K562 (cell line): ENCODE measurements at regions not wholly inside any gene's neighbourhood (a gene's known extent, or its start where the extent isn't known, plus 50 kb on each side); places are given as distances from the start of the nearest gene placed in this dataset.

Source experiments
- ATAC-seq: fragments of 200-7000 bp; cut with Tn5 transposase; 3 replicates; pipeline ENCODE4 v1.9.1; 2020; ENCODE audit warnings: moderate library complexity
- BruUV-seq: library from RNA; stranded (reverse); fragments of 400-500 nt; replicated peaks from 2 replicates; lab custom pipeline; 2021; lab: Mats Ljungman, UMichigan
- CTCF ChIA-PET: fragments of 300-600 bp; formaldehyde crosslinking; extraction: SDS; loops from one replicate; lab custom pipeline; 2021; ENCODE audit warnings: low intra/inter-chr PET ratio; lab: Yijun Ruan, JAX
- POLR2A ChIA-PET: fragments of 300-600, 350-650 bp; sonication (Branson Sonifier 250); formaldehyde crosslinking; extraction: SDS; loops from one replicate; lab custom pipeline; 2021; ENCODE audit warnings: antibody characterized with exemption, inconsistent platforms; lab: Yijun Ruan, JAX
- DNase-seq, 4 experiments: peaks; one replicate each; pipeline versions ENCODE4 v3.0.0 to v3.0.0-alpha.2; 2011 to 2018; ENCODE audit warnings: low spot score in 3 of 4, mixed read lengths in 3 of 4; ENCODE audit errors: extremely low read depth in 1 of 4
- FAIRE-seq: peaks from 2 replicates; lab custom pipeline; 2011; peaks lifted over from hg19 to GRCh38; lab: Jason Lieb, UNC
- H2AFZ ChIP-seq: 2 replicates; pipeline ENCODE4 v1.6.0; 2011; ENCODE audit warnings: low read depth, low read length, control low read depth, inconsistent platforms
- H3K27ac ChIP-seq: fragments of 200-600 bp; 3 replicates; pipeline ENCODE4 v1.8.0; 2011; ENCODE audit warnings: low read depth, mild to moderate bottlenecking, control low read depth, inconsistent platforms, low read length, moderate library complexity, mixed read lengths; ENCODE audit errors: extremely low read depth
- H3K27me3 ChIP-seq, 2 experiments: fragments of 300-600 bp in 1 of 2; 2 replicates in 1 of 2; 3 replicates in 1 of 2; pipeline versions ENCODE4 v1.6.0 to v1.8.0; 2011; ENCODE audit warnings: inconsistent platforms in 2 of 2, low read length in 2 of 2, mild to moderate bottlenecking in 1 of 2, mixed read lengths in 1 of 2, moderate library complexity in 1 of 2; ENCODE audit not compliant: control insufficient read depth in 2 of 2, insufficient read depth in 2 of 2
- H3K36me3 ChIP-seq: fragments of 300-600 bp; 3 replicates; pipeline ENCODE4 v1.8.0; 2011; ENCODE audit warnings: mild to moderate bottlenecking, low read length, inconsistent platforms; ENCODE audit not compliant: control insufficient read depth, insufficient read depth
- H3K4me1 ChIP-seq, 2 experiments: fragments of 200-600 bp in 1 of 2; replicated peaks in 1 of 2; 2 replicates in 1 of 2; 3 replicates in 1 of 2; pipeline versions ENCODE4 v1.5.1 to v1.8.0; 2011; ENCODE audit warnings: inconsistent platforms in 2 of 2, low read length in 2 of 2, mild to moderate bottlenecking in 1 of 2, mixed read lengths in 1 of 2, moderate library complexity in 1 of 2; ENCODE audit not compliant: control insufficient read depth in 2 of 2, insufficient read depth in 2 of 2
- H3K4me2 ChIP-seq: 2 replicates; pipeline ENCODE4 v1.6.1; 2011; ENCODE audit warnings: low read length, control low read depth, inconsistent platforms, mixed read lengths; ENCODE audit not compliant: insufficient read depth
- H3K4me3 ChIP-seq: fragments of 200-600 bp; sonication (generic), shearing (Covaris generic); 2 replicates; pipeline ENCODE4 v1.5.1; 2016; ENCODE audit warnings: control low read depth, inconsistent platforms
- H3K79me2 ChIP-seq: fragments of 200-600 bp; 3 replicates; pipeline ENCODE4 v1.8.0; 2011; ENCODE audit warnings: low read length, inconsistent platforms; ENCODE audit not compliant: control insufficient read depth, insufficient read depth
- H3K9ac ChIP-seq, 2 experiments: 2 replicates each; pipeline versions ENCODE4 v1.6.0 to v1.6.1; 2011; ENCODE audit warnings: low read depth in 2 of 2, low read length in 2 of 2, control low read depth in 1 of 2, inconsistent platforms in 1 of 2, mild to moderate bottlenecking in 1 of 2, mixed read lengths in 1 of 2; ENCODE audit not compliant: insufficient read depth in 1 of 2
- H3K9me1 ChIP-seq: one replicate; pipeline ENCODE4 v1.6.0; 2011; ENCODE audit warnings: inconsistent platforms, mild to moderate bottlenecking, low read length, moderate library complexity; ENCODE audit not compliant: control insufficient read depth, insufficient read depth
- H3K9me3 ChIP-seq: replicated peaks from 2 replicates; pipeline ENCODE4 v1.5.1; 2011; ENCODE audit warnings: low read depth, low read length, inconsistent platforms; ENCODE audit not compliant: control insufficient read depth, insufficient read depth
- H4K20me1 ChIP-seq: replicated peaks from 2 replicates; pipeline ENCODE4 v1.6.1; 2011; ENCODE audit warnings: low read length, inconsistent platforms, mixed read lengths; ENCODE audit not compliant: control insufficient read depth, insufficient read depth
- MYBL2 ChIP-seq, 2 experiments: fragments of 450-650 bp in 1 of 2; sonication (generic) in 1 of 2; formaldehyde crosslinking in 1 of 2; IDR thresholded peaks; 2 replicates each; pipeline versions ENCODE4 v1.6.1 to v1.8.1; 2017 to 2022; ENCODE audit warnings: borderline replicate concordance in 1 of 2, inconsistent platforms in 1 of 2, low read depth in 1 of 2, mild to moderate bottlenecking in 1 of 2, missing genetic modification reagents in 1 of 2, moderate library complexity in 1 of 2
- NR2C2 ChIP-seq, 2 experiments: fragments of 200-800 bp in 1 of 2; sonication (Bioruptor generic) in 1 of 2; sonication (generic) in 1 of 2; formaldehyde crosslinking in 1 of 2; IDR thresholded peaks; 2 replicates each; pipeline versions ENCODE4 v1.6.1 to v1.8.0; 2016 to 2022; ENCODE audit warnings: mild to moderate bottlenecking in 1 of 2, missing compliant biosample characterization in 1 of 2, missing genetic modification characterization in 1 of 2, missing genetic modification reagents in 1 of 2
- RBBP5 ChIP-seq: fragments of 200-600 bp; sonication (generic); IDR thresholded peaks from 2 replicates; pipeline ENCODE4 v1.6.1; 2012; ENCODE audit warnings: borderline replicate concordance, mild to moderate bottlenecking, low read length, control low read depth, inconsistent platforms; ENCODE audit not compliant: insufficient read depth, poor library complexity, severe bottlenecking
- TCF15 ChIP-seq: fragments of 250-450 bp; sonication (Bioruptor Pico); IDR thresholded peaks from 2 replicates; pipeline ENCODE4 v1.8.0; 2022; ENCODE audit warnings: moderate library complexity, mild to moderate bottlenecking, inconsistent platforms
- TOE1 ChIP-seq, 2 experiments: fragments of 450-650 bp in 1 of 2; sonication (generic) in 1 of 2; formaldehyde crosslinking in 1 of 2; IDR thresholded peaks; 2 replicates each; pipeline versions ENCODE4 v1.7.1 to v1.8.0; 2016 to 2022; ENCODE audit warnings: borderline replicate concordance in 2 of 2, mild to moderate bottlenecking in 2 of 2, antibody characterized with exemption in 1 of 2, inconsistent platforms in 1 of 2, low read depth in 1 of 2, missing genetic modification reagents in 1 of 2, moderate library complexity in 1 of 2
- ZNF449 ChIP-seq: fragments of 250-450 bp; sonication (Bioruptor Pico); IDR thresholded peaks from 2 replicates; pipeline ENCODE4 v1.8.0; 2022; ENCODE audit warnings: moderate library complexity, mild to moderate bottlenecking, inconsistent platforms
- ZNF57 ChIP-seq: fragments of 450-650 bp; formaldehyde crosslinking; IDR thresholded peaks from 2 replicates; pipeline ENCODE4 v1.4.0; 2020; ENCODE audit warnings: mild to moderate bottlenecking, moderate library complexity
- WGBS: fragments of 100-300 bp; shearing (Covaris generic); methylation state at CpG from one replicate; pipeline ENCODE4 v1.1.6; 2016; ENCODE audit warnings: low coverage, mixed read lengths; ENCODE audit not compliant: insufficient coverage; ENCODE audit errors: missing lambda C conversion rate; 5-methylcytosine and 5-hydroxymethylcytosine counted together
- in situ Hi-C: fragments of 300-500 bp; cut with MboI; formaldehyde crosslinking; loops from 4 replicates; pipeline ENCODE4 v1.15.0; 2018; ENCODE audit warnings: inconsistent platforms, mixed read lengths
- intact Hi-C: fragments of 100-400 bp; cut with micrococcal nuclease; formaldehyde crosslinking; loops from 2 replicates; pipeline ENCODE4 v1.14.2; 2022

GRCh38 chr19:31503211-31503610 lies 154.0 kb upstream of the TSHZ3 start:
- no peak overlapping the region for H3K27ac ChIP-seq
- DNase-seq = no peak
- H3K4me2 ChIP-seq = no peak overlapping the region
- in situ Hi-C loops (no loop called here), intact Hi-C loops (no loop called here)
- WGBS = 0% methylated on average over 9 of the region's 9 CpGs
- H3K4me3 ChIP-seq = no peak overlapping the region
- H3K27me3 ChIP-seq = no peaks in the 10 kb centered on the region; a peak in 1 of 5 replicates
- H3K9ac ChIP-seq = no peak overlapping the region
- ATAC-seq = no peak
- no peaks in the 10 kb centered on the region for H3K9me1 ChIP-seq
- no peaks in the 10 kb centered on the region for H3K9me3 ChIP-seq
- no peaks in the 10 kb centered on the region for H3K36me3 ChIP-seq
- no peaks in the 10 kb centered on the region for H3K79me2 ChIP-seq
- no peaks in the 10 kb centered on the region for H3K4me1 ChIP-seq
- POLR2A ChIA-PET = no interaction called here
- no peak overlapping the region for H2AFZ ChIP-seq
- TF ChIP-seq ZNF57 (no peak), ZNF449 (CRISPR knock-in tag) (no peak), TCF15 (CRISPR knock-in tag) (no peak), MYBL2 (IDR thresholded peaks at IDR 0.05; ENCODE audit: low read depth) (no peak), MYBL2 (CRISPR knock-in tag; IDR thresholded peaks at IDR 0.05; ENCODE audit: borderline replicate concordance) (no peak), TOE1 (IDR thresholded peaks at IDR 0.05; ENCODE audit: borderline replicate concordance) (no peak), TOE1 (CRISPR knock-in tag; IDR thresholded peaks at IDR 0.05; ENCODE audit: borderline replicate concordance, low read depth) (no peak), NR2C2 (CRISPR knock-in tag; IDR thresholded peaks at IDR 0.05) (no peak), NR2C2 (tag; IDR thresholded peaks at IDR 0.05) (no peak), RBBP5 (no peak)
- CTCF ChIA-PET = no interaction called here
- no peak for FAIRE-seq
- no TSS peak for BruUV-seq
- no peaks in the 10 kb centered on the region; the same call in 1 of the 2 replicates for H4K20me1 ChIP-seq
